Fibroblast of lung (primary cell): ENCODE measurements at regions not wholly inside any gene's neighbourhood (a gene's known extent, or its start where the extent isn't known, plus 50 kb on each side); places are given as distances from the start of the nearest gene placed in this dataset.

Experiments
- EZH2 ChIP-seq: IDR thresholded peaks from 2 replicates; pipeline ENCODE4 v1.5.1; 2012; ENCODE audit warnings: low read length, control low read depth, mild to moderate bottlenecking; ENCODE audit errors: missing control alignments
- TF ChIP-seq, protein P1 (sequence below), 2 donors: IDR thresholded peaks in 1 of 2; conservative IDR thresholded peaks in 1 of 2; 1 replicate in 1 of 2; 2 replicates in 1 of 2; pipeline ENCODE4 v1.5.1; 2011 to 2012; ENCODE audit warnings: low read length in 2 of 2, control low read depth in 1 of 2, inconsistent platforms in 1 of 2, low read depth in 1 of 2, mild to moderate bottlenecking in 1 of 2

DNA sequence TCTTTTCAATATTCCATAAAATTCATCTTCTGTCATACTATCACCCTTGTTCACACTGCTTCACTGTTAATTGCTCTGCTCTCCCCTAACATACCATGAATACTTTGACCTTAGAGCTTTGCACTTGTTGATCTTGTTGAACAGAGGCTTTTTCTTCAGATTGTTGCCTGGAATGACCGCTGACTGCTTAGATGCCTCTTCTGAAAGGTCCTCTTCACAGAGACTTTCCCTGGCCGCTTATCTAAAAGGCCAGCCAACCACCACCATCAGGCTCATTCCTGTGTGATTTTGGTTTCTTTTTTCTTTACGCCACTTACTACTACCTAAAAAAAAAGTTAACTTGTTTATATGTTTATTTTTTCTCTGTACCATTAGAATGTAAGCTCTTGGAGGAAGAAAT, 667.7 kb downstream of the STPG2 start:
- TF ChIP-seq, protein P1, sequence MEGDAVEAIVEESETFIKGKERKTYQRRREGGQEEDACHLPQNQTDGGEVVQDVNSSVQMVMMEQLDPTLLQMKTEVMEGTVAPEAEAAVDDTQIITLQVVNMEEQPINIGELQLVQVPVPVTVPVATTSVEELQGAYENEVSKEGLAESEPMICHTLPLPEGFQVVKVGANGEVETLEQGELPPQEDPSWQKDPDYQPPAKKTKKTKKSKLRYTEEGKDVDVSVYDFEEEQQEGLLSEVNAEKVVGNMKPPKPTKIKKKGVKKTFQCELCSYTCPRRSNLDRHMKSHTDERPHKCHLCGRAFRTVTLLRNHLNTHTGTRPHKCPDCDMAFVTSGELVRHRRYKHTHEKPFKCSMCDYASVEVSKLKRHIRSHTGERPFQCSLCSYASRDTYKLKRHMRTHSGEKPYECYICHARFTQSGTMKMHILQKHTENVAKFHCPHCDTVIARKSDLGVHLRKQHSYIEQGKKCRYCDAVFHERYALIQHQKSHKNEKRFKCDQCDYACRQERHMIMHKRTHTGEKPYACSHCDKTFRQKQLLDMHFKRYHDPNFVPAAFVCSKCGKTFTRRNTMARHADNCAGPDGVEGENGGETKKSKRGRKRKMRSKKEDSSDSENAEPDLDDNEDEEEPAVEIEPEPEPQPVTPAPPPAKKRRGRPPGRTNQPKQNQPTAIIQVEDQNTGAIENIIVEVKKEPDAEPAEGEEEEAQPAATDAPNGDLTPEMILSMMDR (conservative IDR thresholded peaks at IDR 0.05 in 1 of 2, IDR thresholded peaks at IDR 0.05 in 1 of 2; ENCODE audit: low read depth in 1 of 2, low read length in 2 of 2): no peak
- no peak for TF ChIP-seq EZH2
